Ovary (tissue), 7 donors: ENCODE measurements at regions not wholly inside any gene's neighbourhood (a gene's known extent, or its start where the extent isn't known, plus 50 kb on each side); places are given as distances from the start of the nearest gene placed in this dataset.

Experiments
- DNase-seq, 5 donors: peaks; one replicate each; pipeline ENCODE4 v3.0.0-alpha.2; 2019 to 2020
- H3K27ac ChIP-seq, 2 donors: fragments of 200-600 bp; one replicate each; pipeline versions ENCODE4 v1.5.1 to v1.8.0; 2019 to 2022
- H3K27me3 ChIP-seq: fragments of 200-600 bp; one replicate; pipeline ENCODE4 v1.8.0; 2022
- H3K36me3 ChIP-seq: fragments of 200-600 bp; sonication (generic); one replicate; pipeline ENCODE4 v1.5.1; 2019
- H3K4me1 ChIP-seq: one replicate; pipeline ENCODE4 v1.8.1; 2013; ENCODE audit warnings: mild to moderate bottlenecking, moderate library complexity; ENCODE audit not compliant: insufficient read depth
- H3K4me3 ChIP-seq: fragments of 200-600 bp; sonication (generic); one replicate; pipeline ENCODE4 v1.5.1; 2017
- H3K9me3 ChIP-seq, 2 donors: fragments of 200-600 bp in 1 of 2; sonication (generic) in 1 of 2; one replicate each; pipeline versions ENCODE4 v1.5.1 to v1.8.1; 2013 to 2019; ENCODE audit warnings: mild to moderate bottlenecking in 1 of 2, moderate library complexity in 1 of 2
- CTCF ChIP-seq, 3 donors: fragments of 450-650 bp in 2 of 3; fragments of 200-600 bp in 1 of 3; IDR thresholded peaks; one replicate each; pipeline versions ENCODE4 v1.5.1 to v1.8.0; 2016 to 2022; ENCODE audit warnings: antibody characterized with exemption in 3 of 3, mild to moderate bottlenecking in 1 of 3
- EP300 ChIP-seq: sonication (generic); formaldehyde crosslinking; IDR thresholded peaks from one replicate; pipeline ENCODE4 v1.6.1; 2017; ENCODE audit warnings: antibody characterized with exemption
- POLR2A ChIP-seq: fragments of 450-650 bp; IDR thresholded peaks from one replicate; pipeline ENCODE4 v1.6.1; 2017; ENCODE audit warnings: antibody characterized with exemption, mild to moderate bottlenecking, moderate library complexity
- WGBS, 3 donors: extraction: QIAGEN DNeasy Blood & Tissue Kit in 1 of 3; methylation state at CpG; one replicate each; pipeline versions ENCODE4 v1.1.5 to v1.1.7; 2013 to 2017; 5-methylcytosine and 5-hydroxymethylcytosine counted together
- intact Hi-C, 4 donors: fragments of 100-400 bp; cut with DNase I; formaldehyde crosslinking; loops; one replicate each; pipeline versions ENCODE4 v1.11.0 to v1.15.1; 2022 to 2023
- donor health status: DM: no; HTN: no; CAD: no; lungs with moderate emphysema.
- donor health status: DM: no; HTN: no; CAD: no.
- donor health status: Bipolar disorder and iron deficiency.
- donor health status: DM: no; HTN: no; CAD: no.
- donor health status: DM: yes; HTN: yes; CAD: no.

GRCh38 chr12:98156697-98157096 is 358.7 kb upstream of the TMPO start:
- Histone ChIP-seq H3K4me1 (no peaks in the 10 kb centered on the region), H3K9me3 (no peaks in the 10 kb centered on the region), H3K36me3 (no peaks in the 10 kb centered on the region), H3K27ac (no peak overlapping the region), H3K4me3 (no peak overlapping the region), H3K27me3 (no peaks in the 10 kb centered on the region)
- intact Hi-C loops: no loop called here
- 76 to 79% (median 78%) methylated on average over 2 of the region's 2 CpGs for WGBS, 3 donors
- DNase-seq: no peak
- no peak for TF ChIP-seq EP300
- TF ChIP-seq POLR2A: no peak

GRCh38 chr12:98162906-98163678 is 352.3 kb upstream of the TMPO start:
- Histone ChIP-seq H3K9me3 (no peaks in the 10 kb centered on the region), H3K27me3 (no peaks in the 10 kb centered on the region), H3K36me3 (no peaks in the 10 kb centered on the region), H3K4me1 (no peaks in the 10 kb centered on the region), H3K4me3 (no peak overlapping the region), H3K27ac (no peak overlapping the region)
- no peak for DNase-seq
- WGBS, 3 donors: 59 to 68% (median 62%) methylated on average over 5 of the region's 5 CpGs
- intact Hi-C loops: no loop called here
- TF ChIP-seq CTCF (IDR thresholded peaks at IDR 0.05) (no peak), EP300 (no peak), POLR2A (no peak)

- Histone ChIP-seq H3K4me3 (no peak overlapping the region), H3K9me3 (no peaks in the 10 kb centered on the region), H3K4me1 (no peaks in the 10 kb centered on the region), H3K36me3 (no peaks in the 10 kb centered on the region), H3K27ac (no peak overlapping the region), H3K27me3 (no peaks in the 10 kb centered on the region)
- TF ChIP-seq EP300 (no peak), POLR2A (no peak), CTCF (IDR thresholded peaks at IDR 0.05) (no peak)
- intact Hi-C loops: no loop called here
- no peak for DNase-seq
- WGBS, 3 donors: 67 to 73% (median 72%) methylated on average over 2 of the region's 2 CpGs
Measured at GRCh38 chr12:98172304-98172703, 343.1 kb upstream of the TMPO start.

- H3K27me3 ChIP-seq: no peaks in the 10 kb centered on the region
- H3K4me1 ChIP-seq: no peaks in the 10 kb centered on the region
- WGBS, 3 donors: 60 to 72% (median 66%) methylated on average over 3 of the region's 3 CpGs
- no peak overlapping the region for H3K4me3 ChIP-seq
- no peak for DNase-seq
- TF ChIP-seq CTCF (IDR thresholded peaks at IDR 0.05) (no peak), EP300 (no peak), POLR2A (no peak)
- H3K36me3 ChIP-seq: no peaks in the 10 kb centered on the region
- intact Hi-C loops: no loop called here
- no peaks in the 10 kb centered on the region for H3K9me3 ChIP-seq
- H3K27ac ChIP-seq: no peak overlapping the region
Measured at GRCh38 chr12:98172801-98173200, 342.6 kb upstream of the TMPO start.

- H3K27ac ChIP-seq: no peak overlapping the region
- no peaks in the 10 kb centered on the region for H3K9me3 ChIP-seq
- no peaks in the 10 kb centered on the region for H3K27me3 ChIP-seq
- no peak overlapping the region for H3K4me3 ChIP-seq
- intact Hi-C loops: no loop called here
- no peaks in the 10 kb centered on the region for H3K4me1 ChIP-seq
- DNase-seq: no peak
- no peaks in the 10 kb centered on the region for H3K36me3 ChIP-seq
- WGBS, 3 donors: 93 to 96% (median 95%) methylated on average over 1 of the region's 1 CpG
- no peak for TF ChIP-seq POLR2A
- no peak for TF ChIP-seq CTCF (IDR thresholded peaks at IDR 0.05)
- no peak for TF ChIP-seq EP300
Measured at GRCh38 chr12:98173773-98174427, 341.5 kb upstream of the TMPO start.
